IMR-90 (cell line): ENCODE measurements at regions not wholly inside any gene's neighbourhood (a gene's known extent, or its start where the extent isn't known, plus 50 kb on each side); places are given as distances from the start of the nearest gene placed in this dataset.

ENCODE experiments used
- ATAC-seq: fragments of 200-7000 bp; cut with Tn5 transposase; 2 replicates; pipeline ENCODE4 v1.9.1; 2020; ENCODE audit warnings: low read depth, mild to moderate bottlenecking, moderate library complexity
- BruUV-seq: library from RNA; stranded (reverse); fragments of 400-500 nt; replicated peaks from 2 replicates; lab custom pipeline; 2021; lab: Mats Ljungman, UMichigan
- CTCF ChIA-PET: fragments of 300-600 bp; formaldehyde crosslinking; extraction: SDS; loops from one replicate; lab custom pipeline; 2021; ENCODE audit warnings: antibody characterized with exemption; lab: Yijun Ruan, JAX
- POLR2A ChIA-PET: fragments of 300-600 bp; sonication (Branson Sonifier 250); formaldehyde crosslinking; loops from one replicate; lab custom pipeline; 2022; ENCODE audit warnings: antibody characterized with exemption; ENCODE audit not compliant: unreplicated experiment; lab: Charles Lee
- DNase-seq: peaks from one replicate; pipeline ENCODE4 v3.0.0; 2013
- H2AFZ ChIP-seq: replicated peaks from 2 replicates; pipeline ENCODE3; 2013; ENCODE audit warnings: low read length, mild to moderate bottlenecking; ENCODE audit not compliant: poor library complexity
- H2AK5ac ChIP-seq: 2 replicates; pipeline ENCODE4 v1.6.1; 2013; ENCODE audit warnings: low read depth, low read length, inconsistent platforms
- H2AK9ac ChIP-seq: replicated peaks from 2 replicates; pipeline ENCODE3; 2013; ENCODE audit warnings: mild to moderate bottlenecking, low read depth, low read length, moderate library complexity; ENCODE audit not compliant: poor library complexity
- H2BK120ac ChIP-seq: 2 replicates; pipeline ENCODE4 v1.6.1; 2013; ENCODE audit warnings: low read depth, low read length, inconsistent platforms
- H2BK15ac ChIP-seq: 3 replicates; pipeline ENCODE4 v1.6.1; 2013; ENCODE audit warnings: low read depth, low read length, inconsistent platforms
- H2BK20ac ChIP-seq: 2 replicates; pipeline ENCODE4 v1.6.1; 2013; ENCODE audit warnings: low read depth, mild to moderate bottlenecking, inconsistent platforms, low read length, moderate library complexity
- H2BK5ac ChIP-seq: 2 replicates; pipeline ENCODE4 v1.6.1; 2013; ENCODE audit warnings: mild to moderate bottlenecking, low read depth, low read length, inconsistent platforms; ENCODE audit not compliant: poor library complexity, severe bottlenecking
- H3K14ac ChIP-seq: replicated peaks from 2 replicates; pipeline ENCODE4 v1.6.1; 2013; ENCODE audit warnings: low read depth, low read length, inconsistent platforms
- H3K18ac ChIP-seq: 2 replicates; pipeline ENCODE4 v1.6.1; 2013; ENCODE audit warnings: low read depth, low read length, control low read depth
- H3K23ac ChIP-seq: 2 replicates; pipeline ENCODE4 v1.6.1; 2013; ENCODE audit warnings: low read depth, low read length, inconsistent platforms
- H3K27ac ChIP-seq: 2 replicates; pipeline ENCODE4 v1.5.1; 2013; ENCODE audit warnings: mild to moderate bottlenecking, control low read depth, low read length; ENCODE audit not compliant: insufficient read depth
- H3K27me3 ChIP-seq: 2 replicates; pipeline ENCODE4 v1.6.1; 2013; ENCODE audit warnings: low read length; ENCODE audit not compliant: control insufficient read depth, insufficient read depth
- H3K36me3 ChIP-seq: 2 replicates; pipeline ENCODE4 v1.6.1; 2013; ENCODE audit warnings: low read length, mixed read lengths; ENCODE audit not compliant: control insufficient read depth, insufficient read depth
- H3K4ac ChIP-seq: 2 replicates; pipeline ENCODE4 v1.6.1; 2013; ENCODE audit warnings: low read depth, low read length, inconsistent platforms
- H3K4me1 ChIP-seq: 2 replicates; pipeline ENCODE4 v1.6.1; 2013; ENCODE audit warnings: low read length, mixed read lengths; ENCODE audit not compliant: control insufficient read depth, insufficient read depth
- H3K4me2 ChIP-seq: 2 replicates; pipeline ENCODE4 v1.6.1; 2013; ENCODE audit warnings: low read depth, mild to moderate bottlenecking, control low read depth, low read length, moderate library complexity
- H3K4me3 ChIP-seq: 2 replicates; pipeline ENCODE4 v1.5.1; 2013; ENCODE audit warnings: low read depth, mild to moderate bottlenecking, control low read depth, low read length, moderate library complexity; ENCODE audit not compliant: insufficient read depth
- H3K56ac ChIP-seq: 2 replicates; pipeline ENCODE4 v1.6.1; 2013; ENCODE audit warnings: low read length, inconsistent platforms; ENCODE audit not compliant: insufficient read depth; ENCODE audit errors: extremely low read depth
- H3K79me1 ChIP-seq, 2 experiments: 2 replicates each; pipeline ENCODE4 v1.6.1; 2013; ENCODE audit warnings: low read length in 2 of 2, inconsistent platforms in 1 of 2, low read depth in 1 of 2
- H3K9ac ChIP-seq: 2 replicates; pipeline ENCODE4 v1.6.1; 2013; ENCODE audit warnings: low read depth, low read length, control low read depth
- H3K9me1 ChIP-seq: 2 replicates; pipeline ENCODE4 v1.6.1; 2013; ENCODE audit warnings: low read length, inconsistent platforms; ENCODE audit not compliant: insufficient read depth
- H3K9me3 ChIP-seq: 2 replicates; pipeline ENCODE4 v1.6.1; 2013; ENCODE audit warnings: low read length; ENCODE audit not compliant: control insufficient read depth, insufficient read depth
- H4K20me1 ChIP-seq: 2 replicates; pipeline ENCODE4 v1.6.1; 2013; ENCODE audit warnings: low read length, inconsistent platforms; ENCODE audit not compliant: insufficient read depth
- H4K5ac ChIP-seq: 2 replicates; pipeline ENCODE4 v1.6.1; 2013; ENCODE audit warnings: mild to moderate bottlenecking, low read depth, low read length, control low read depth
- H4K8ac ChIP-seq, 2 experiments: 2 replicates each; pipeline ENCODE4 v1.6.1; 2013; ENCODE audit warnings: low read depth in 2 of 2, low read length in 2 of 2, control low read depth in 1 of 2, inconsistent platforms in 1 of 2
- H4K91ac ChIP-seq: 2 replicates; pipeline ENCODE4 v1.6.1; 2013; ENCODE audit warnings: low read depth, low read length, inconsistent platforms; ENCODE audit not compliant: insufficient read depth
- BHLHE40 ChIP-seq: fragments of 150-350 bp; IDR thresholded peaks from 2 replicates; pipeline ENCODE4 v1.6.1; 2016; ENCODE audit warnings: mild to moderate bottlenecking, low read depth, low read length
- CEBPB ChIP-seq: IDR thresholded peaks from 2 replicates; pipeline ENCODE4 v1.6.1; 2012; ENCODE audit warnings: low read depth, low read length, improper control_type of control experiment
- CHD1 ChIP-seq: IDR thresholded peaks from 2 replicates; pipeline ENCODE4 v1.6.1; 2012; ENCODE audit warnings: low read depth, low read length, improper control_type of control experiment
- ELK1 ChIP-seq: fragments of 150-350 bp; IDR thresholded peaks from 2 replicates; pipeline ENCODE4 v1.6.1; 2016; ENCODE audit warnings: low read depth, mild to moderate bottlenecking, low read length, moderate library complexity, borderline replicate concordance
- FOS ChIP-seq: fragments of 150-350 bp; IDR thresholded peaks from 2 replicates; pipeline ENCODE4 v1.6.1; 2016; ENCODE audit warnings: low read depth, low read length
- MAFK ChIP-seq: IDR thresholded peaks from 2 replicates; pipeline ENCODE4 v1.6.1; 2012; ENCODE audit warnings: low read depth, low read length, improper control_type of control experiment
- MAZ ChIP-seq: IDR thresholded peaks from 2 replicates; pipeline ENCODE4 v1.6.1; 2012; ENCODE audit warnings: low read depth, mild to moderate bottlenecking, low read length, improper control_type of control experiment, moderate library complexity, borderline replicate concordance
- MXI1 ChIP-seq: IDR thresholded peaks from 2 replicates; pipeline ENCODE4 v1.6.1; 2012; ENCODE audit warnings: low read depth, mild to moderate bottlenecking, low read length, moderate library complexity, borderline replicate concordance
- NFE2L2 ChIP-seq: fragments of 150-350 bp; IDR thresholded peaks from 2 replicates; pipeline ENCODE4 v1.6.1; 2016; ENCODE audit warnings: low read depth, mild to moderate bottlenecking, low read length
- POLR2A ChIP-seq: IDR thresholded peaks from 2 replicates; pipeline ENCODE4 v1.6.1; 2012; ENCODE audit warnings: mild to moderate bottlenecking, low read depth, low read length
- RAD21 ChIP-seq: IDR thresholded peaks from 2 replicates; pipeline ENCODE4 v1.6.1; 2012; ENCODE audit warnings: low read length, improper control_type of control experiment
- RCOR1 ChIP-seq: IDR thresholded peaks from 2 replicates; pipeline ENCODE4 v1.6.1; 2012; ENCODE audit warnings: mild to moderate bottlenecking, low read length, improper control_type of control experiment; ENCODE audit not compliant: insufficient replicate concordance
- RFX5 ChIP-seq: IDR thresholded peaks from 2 replicates; pipeline ENCODE4 v1.8.0; 2012; ENCODE audit warnings: low read depth, mild to moderate bottlenecking, low read length, moderate library complexity
- SMC3 ChIP-seq: fragments of 150-350 bp; IDR thresholded peaks from 2 replicates; pipeline ENCODE4 v1.6.1; 2016; ENCODE audit warnings: low read depth, mild to moderate bottlenecking, antibody characterized with exemption, low read length, moderate library complexity
- USF2 ChIP-seq: fragments of 150-350 bp; IDR thresholded peaks from 2 replicates; pipeline ENCODE4 v1.6.1; 2017; ENCODE audit warnings: mild to moderate bottlenecking, antibody characterized with exemption, low read length, low read depth
- WGBS, 2 experiments: methylation state at CpG; one replicate each; pipeline versions ENCODE4 v1.1.5 to v1.1.7; 2013; ENCODE audit warnings: missing lambda C conversion rate in 2 of 2; ENCODE audit not compliant: insufficient read length in 1 of 2; ENCODE audit errors: extremely low coverage in 2 of 2; 5-methylcytosine and 5-hydroxymethylcytosine counted together
- dilution Hi-C: fragments of 300-500 bp; cut with HindIII; formaldehyde crosslinking; loops from one replicate; pipeline ENCODE4 v1.14.3; 2018; ENCODE audit warnings: low sequenced_read_pairs; ENCODE audit not compliant: unreplicated experiment
- in situ Hi-C: fragments of 300-500 bp; cut with MboI; formaldehyde crosslinking; loops from 3 replicates; pipeline ENCODE4 v1.14.3; 2019; ENCODE audit warnings: low sequenced_read_pairs, inconsistent platforms, mixed read lengths
- intact Hi-C: fragments of 100-400 bp; cut with micrococcal nuclease; formaldehyde crosslinking; loops from 2 replicates; pipeline ENCODE4 v1.10.0; 2022
- TF ChIP-seq, protein P1 (sequence below): conservative IDR thresholded peaks from 2 replicates; pipeline ENCODE4 v1.5.1; 2012; ENCODE audit warnings: mild to moderate bottlenecking, low read depth, low read length, improper control_type of control experiment

- H2BK120ac ChIP-seq = no peak overlapping the region
Observed at GRCh38 chr10:83937826-83938225, 201.5 kb upstream of the GHITM start.

More at GRCh38 chr10:83937826-83938225, 201.5 kb upstream of the GHITM start:
- no peak overlapping the region for H4K91ac ChIP-seq
- no CpG with 5 or more reads among the region's 1 CpG for WGBS, 2 experiments
- H3K27me3 ChIP-seq = no peaks in the 10 kb centered on the region
- H2AK9ac ChIP-seq = no peak overlapping the region
- ATAC-seq (no peak), DNase-seq (no peak)
- no peak overlapping the region for H3K4me2 ChIP-seq
- BruUV-seq = no TSS peak
- no peak overlapping the region for H4K5ac ChIP-seq
- dilution Hi-C loops = no loop called here
- H2AFZ ChIP-seq = no peak overlapping the region
- H4K20me1 ChIP-seq = no peaks in the 10 kb centered on the region
- H3K23ac ChIP-seq = no peak overlapping the region
- no peak overlapping the region for H2BK20ac ChIP-seq
- CTCF ChIA-PET = no interaction called here
- H3K4ac ChIP-seq = no peak overlapping the region
- no peak overlapping the region for H3K18ac ChIP-seq
- H3K56ac ChIP-seq = no peak overlapping the region
- TF ChIP-seq CHD1 (no peak), CEBPB (no peak), POLR2A (no peak), MAFK (no peak), SMC3 (no peak), RCOR1 (no peak), RAD21 (no peak), BHLHE40 (no peak), USF2 (no peak), FOS (no peak), NFE2L2 (no peak), MXI1 (no peak), MAZ (no peak), ELK1 (no peak), RFX5 (no peak)
- TF ChIP-seq, protein P1, sequence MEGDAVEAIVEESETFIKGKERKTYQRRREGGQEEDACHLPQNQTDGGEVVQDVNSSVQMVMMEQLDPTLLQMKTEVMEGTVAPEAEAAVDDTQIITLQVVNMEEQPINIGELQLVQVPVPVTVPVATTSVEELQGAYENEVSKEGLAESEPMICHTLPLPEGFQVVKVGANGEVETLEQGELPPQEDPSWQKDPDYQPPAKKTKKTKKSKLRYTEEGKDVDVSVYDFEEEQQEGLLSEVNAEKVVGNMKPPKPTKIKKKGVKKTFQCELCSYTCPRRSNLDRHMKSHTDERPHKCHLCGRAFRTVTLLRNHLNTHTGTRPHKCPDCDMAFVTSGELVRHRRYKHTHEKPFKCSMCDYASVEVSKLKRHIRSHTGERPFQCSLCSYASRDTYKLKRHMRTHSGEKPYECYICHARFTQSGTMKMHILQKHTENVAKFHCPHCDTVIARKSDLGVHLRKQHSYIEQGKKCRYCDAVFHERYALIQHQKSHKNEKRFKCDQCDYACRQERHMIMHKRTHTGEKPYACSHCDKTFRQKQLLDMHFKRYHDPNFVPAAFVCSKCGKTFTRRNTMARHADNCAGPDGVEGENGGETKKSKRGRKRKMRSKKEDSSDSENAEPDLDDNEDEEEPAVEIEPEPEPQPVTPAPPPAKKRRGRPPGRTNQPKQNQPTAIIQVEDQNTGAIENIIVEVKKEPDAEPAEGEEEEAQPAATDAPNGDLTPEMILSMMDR = no peak
- H3K27ac ChIP-seq = no peak overlapping the region
- H3K79me1 ChIP-seq = no peaks in the 10 kb centered on the region
- in situ Hi-C loops = no loop called here
- no peak overlapping the region for H3K14ac ChIP-seq
- no peak overlapping the region for H3K4me3 ChIP-seq
- H2BK5ac ChIP-seq = no peak overlapping the region
- no peak overlapping the region for H4K8ac ChIP-seq
- no peak overlapping the region for H3K9ac ChIP-seq
- no peaks in the 10 kb centered on the region for H3K36me3 ChIP-seq
- POLR2A ChIA-PET = no interaction called here
- no peak overlapping the region for H2BK15ac ChIP-seq
- H3K4me1 ChIP-seq = no peaks in the 10 kb centered on the region
- intact Hi-C loops = no loop called here
- peaks cover under 1% of the 10 kb centered on the region; the same call in 1 of the 2 replicates for H3K9me3 ChIP-seq
- H2AK5ac ChIP-seq = no peak overlapping the region
- H3K9me1 ChIP-seq = no peaks in the 10 kb centered on the region
